Esophagus mucosa (tissue), 1 donor: ENCODE measurements at regions not wholly inside any gene's neighbourhood (a gene's known extent, or its start where the extent isn't known, plus 50 kb on each side); places are given as distances from the start of the nearest gene placed in this dataset.

Source experiments
- ATAC-seq: fragments of 200-7000 bp; cut with Tn5 transposase; one replicate; pipeline ENCODE4 v1.9.1; 2020
- donor health status: DM: yes; HTN: yes; CAD: no.

- no peak for ATAC-seq
Measured at GRCh38 chr12:19021646-19022045, 107.9 kb upstream of the PLEKHA5 start.

GRCh38 chr12:19025582-19025981 is 104.0 kb upstream of the PLEKHA5 start:
- ATAC-seq, result no peak

GRCh38 chr12:19026034-19026433 is 103.5 kb upstream of the PLEKHA5 start:
- ATAC-seq, result no peak

- ATAC-seq, result no peak
Measured at GRCh38 chr12:19026614-19027488, 102.7 kb upstream of the PLEKHA5 start.

GRCh38 chr12:19030180-19030579 is 99.4 kb upstream of the PLEKHA5 start:
- no peak for ATAC-seq

- ATAC-seq, result no peak
Measured at GRCh38 chr12:19030603-19031002, 98.9 kb upstream of the PLEKHA5 start.

GRCh38 chr12:19031032-19031431 is 98.5 kb upstream of the PLEKHA5 start:
- peak; percentile 48 for ATAC-seq

- ATAC-seq, result no peak
Measured at GRCh38 chr12:19032826-19033225, 96.7 kb upstream of the PLEKHA5 start.

GRCh38 chr12:19033244-19033643 is 96.3 kb upstream of the PLEKHA5 start:
- ATAC-seq, result no peak

- no peak for ATAC-seq
Measured at GRCh38 chr12:19034937-19035336, 94.6 kb upstream of the PLEKHA5 start.

- no peak for ATAC-seq
Measured at GRCh38 chr12:19035536-19035935, 94.0 kb upstream of the PLEKHA5 start.

GRCh38 chr12:19036673-19037357 is 92.7 kb upstream of the PLEKHA5 start:
- ATAC-seq, result no peak

- no peak for ATAC-seq
Measured at GRCh38 chr12:19038209-19038608, 91.3 kb upstream of the PLEKHA5 start.

GRCh38 chr12:19039515-19039914 is 90.0 kb upstream of the PLEKHA5 start:
- no peak for ATAC-seq

GRCh38 chr12:19042221-19042620 is 87.3 kb upstream of the PLEKHA5 start:
- ATAC-seq, result no peak

GRCh38 chr12:19044430-19044829 is 85.1 kb upstream of the PLEKHA5 start:
- no peak for ATAC-seq

- no peak for ATAC-seq
Measured at GRCh38 chr12:19044891-19045290, 84.6 kb upstream of the PLEKHA5 start.

- no peak for ATAC-seq
Measured at GRCh38 chr12:19045426-19045825, 84.1 kb upstream of the PLEKHA5 start.

GRCh38 chr12:19048943-19049342 is 80.6 kb upstream of the PLEKHA5 start:
- no peak for ATAC-seq

- no peak for ATAC-seq
Measured at GRCh38 chr12:19052689-19053088, 76.8 kb upstream of the PLEKHA5 start.

GRCh38 chr12:19053218-19053617 is 76.3 kb upstream of the PLEKHA5 start:
- no peak for ATAC-seq

GRCh38 chr12:19054035-19054434 is 75.5 kb upstream of the PLEKHA5 start:
- ATAC-seq, result no peak

- ATAC-seq, result no peak
Measured at GRCh38 chr12:19055589-19055988, 73.9 kb upstream of the PLEKHA5 start.
